NB4 (cell line): ENCODE measurements at regions not wholly inside any gene's neighbourhood (a gene's known extent, or its start where the extent isn't known, plus 50 kb on each side); places are given as distances from the start of the nearest gene placed in this dataset.

Experiments
- CTCF ChIP-seq: IDR thresholded peaks from one replicate; pipeline ENCODE4 v1.5.1; 2012; ENCODE audit warnings: low read depth, low read length
- MAX ChIP-seq: IDR thresholded peaks from 2 replicates; pipeline ENCODE4 v1.6.1; 2011; ENCODE audit warnings: low read depth, low read length
- MYC ChIP-seq: IDR thresholded peaks from 2 replicates; pipeline ENCODE4 v1.6.1; 2011; ENCODE audit warnings: low read depth, low read length
- POLR2A ChIP-seq: IDR thresholded peaks from 2 replicates; pipeline ENCODE4 v1.6.1; 2011; ENCODE audit warnings: mild to moderate bottlenecking; ENCODE audit not compliant: insufficient read length; ENCODE audit errors: extremely low read depth

- TF ChIP-seq POLR2A (no peak), CTCF (no peak), MAX (no peak), MYC (no peak)
Measured at GRCh38 chr11:95291946-95292345, 60.9 kb upstream of the SESN3 start.
